ENCODE measurements at regions not wholly inside any gene's neighbourhood (a gene's known extent, or its start where the extent isn't known, plus 50 kb on each side); places are given as distances from the start of the nearest gene placed in this dataset.

- Histone ChIP-seq H3K9me3 (no peaks in the 10 kb centered on the region), H3K36me3 (no peaks in the 10 kb centered on the region), H3K27ac (no peak overlapping the region), H3K4me3 (ENCODE audit: low read depth in 1 of 2, low read length in 1 of 2) (no peak overlapping the region), H3K27me3 (peaks cover 7% of the 10 kb centered on the region), H3K4me1 (ENCODE audit: control insufficient read depth in 1 of 2, insufficient read depth in 1 of 2, low read depth in 1 of 2, low read length in 1 of 2) (no peaks in the 10 kb centered on the region)
- TF ChIP-seq CTCF (IDR thresholded peaks at IDR 0.05) = no peak
Observed at GRCh38 chr7:25586513-25586912, 358.2 kb upstream of the NPVF start.

GRCh38 chr7:25594122-25594521 lies 365.8 kb upstream of the NPVF start:
- H3K9me3 ChIP-seq = no peaks in the 10 kb centered on the region

GRCh38 chr7:25594728-25595127 lies 366.4 kb upstream of the NPVF start:
- H3K4me3 ChIP-seq (ENCODE audit: low read depth in 1 of 2, low read length in 1 of 2) = no peak overlapping the region
- no peak for TF ChIP-seq CTCF (IDR thresholded peaks at IDR 0.05)
- H3K36me3 ChIP-seq = no peaks in the 10 kb centered on the region
- H3K27me3 ChIP-seq = peaks cover 5% of the 10 kb centered on the region
- H3K27ac ChIP-seq = no peak overlapping the region
- no peaks in the 10 kb centered on the region for H3K4me1 ChIP-seq (ENCODE audit: control insufficient read depth in 1 of 2, insufficient read depth in 1 of 2, low read depth in 1 of 2, low read length in 1 of 2)
- H3K9me3 ChIP-seq = no peaks in the 10 kb centered on the region

More at GRCh38 chr7:25594122-25594521, 365.8 kb upstream of the NPVF start:
- Histone ChIP-seq H3K27ac (no peak overlapping the region), H3K4me1 (ENCODE audit: control insufficient read depth in 1 of 2, insufficient read depth in 1 of 2, low read depth in 1 of 2, low read length in 1 of 2) (no peaks in the 10 kb centered on the region), H3K36me3 (no peaks in the 10 kb centered on the region), H3K4me3 (ENCODE audit: low read depth in 1 of 2, low read length in 1 of 2) (no peak overlapping the region), H3K27me3 (peaks cover 5% of the 10 kb centered on the region)
- TF ChIP-seq CTCF (IDR thresholded peaks at IDR 0.05) = no peak

GRCh38 chr7:25595996-25596395 lies 367.7 kb upstream of the NPVF start:
- Histone ChIP-seq H3K36me3 (no peaks in the 10 kb centered on the region), H3K4me1 (ENCODE audit: control insufficient read depth in 1 of 2, insufficient read depth in 1 of 2, low read depth in 1 of 2, low read length in 1 of 2) (no peaks in the 10 kb centered on the region), H3K27me3 (peaks cover 14% of the 10 kb centered on the region), H3K9me3 (no peaks in the 10 kb centered on the region), H3K27ac (no peak overlapping the region), H3K4me3 (ENCODE audit: low read depth in 1 of 2, low read length in 1 of 2) (no peak overlapping the region)
- no peak for TF ChIP-seq CTCF (IDR thresholded peaks at IDR 0.05)

- H3K36me3 ChIP-seq = no peaks in the 10 kb centered on the region
- H3K4me1 ChIP-seq (ENCODE audit: control insufficient read depth in 1 of 2, insufficient read depth in 1 of 2, low read depth in 1 of 2, low read length in 1 of 2) = no peaks in the 10 kb centered on the region
- no peak for TF ChIP-seq CTCF (IDR thresholded peaks at IDR 0.05)
- no peak overlapping the region for H3K27ac ChIP-seq
- H3K27me3 ChIP-seq = peaks cover 18% of the 10 kb centered on the region
- no peak overlapping the region for H3K4me3 ChIP-seq (ENCODE audit: low read depth in 1 of 2, low read length in 1 of 2)
- H3K9me3 ChIP-seq = no peaks in the 10 kb centered on the region
Observed at GRCh38 chr7:25596443-25596842, 368.2 kb upstream of the NPVF start.

GRCh38 chr7:25597946-25598345 lies 369.7 kb upstream of the NPVF start:
- TF ChIP-seq CTCF (IDR thresholded peaks at IDR 0.05) = no peak
- no peaks in the 10 kb centered on the region for H3K36me3 ChIP-seq
- H3K27me3 ChIP-seq = peaks cover 23% of the 10 kb centered on the region
- no peak overlapping the region for H3K27ac ChIP-seq
- H3K4me3 ChIP-seq (ENCODE audit: low read depth in 1 of 2, low read length in 1 of 2) = no peak overlapping the region
- H3K4me1 ChIP-seq (ENCODE audit: control insufficient read depth in 1 of 2, insufficient read depth in 1 of 2, low read depth in 1 of 2, low read length in 1 of 2) = no peaks in the 10 kb centered on the region
- no peaks in the 10 kb centered on the region for H3K9me3 ChIP-seq

Measured in neutrophil (primary cell).